Activated CD4-positive, alpha-beta T cell treated with anti-CD3 and anti-CD28 coated beads for 36 hours (primary cell): ENCODE measurements at regions not wholly inside any gene's neighbourhood (a gene's known extent, or its start where the extent isn't known, plus 50 kb on each side); places are given as distances from the start of the nearest gene placed in this dataset.
A peak's percentile ranks its signal among the peaks of the same experiment; 100 is the strongest.

ENCODE experiments used
- ATAC-seq: fragments of 200-7000 bp; cut with Tn5 transposase; one replicate; pipeline ENCODE4 v1.10.0; 2021; ENCODE audit warnings: mild to moderate bottlenecking, moderate library complexity
- CTCF ChIA-PET: fragments of 350-600 bp; sonication (Branson Sonifier 250); formaldehyde crosslinking; loops from one replicate; lab custom pipeline; 2021; ENCODE audit warnings: antibody characterized with exemption; lab: Charles Lee
- POLR2A ChIA-PET: fragments of 350-600 bp; sonication (Branson Sonifier 250); formaldehyde crosslinking; loops from one replicate; lab custom pipeline; 2021; ENCODE audit warnings: antibody characterized with exemption, inconsistent platforms; lab: Charles Lee
- DNase-seq: peaks from one replicate; pipeline ENCODE4 v3.0.0-alpha.2; 2020
- H3K27ac Mint-ChIP-seq: one replicate; pipeline ENCODE4 v1.8.0; 2021; ENCODE audit warnings: mixed read lengths
- H3K27me3 Mint-ChIP-seq: one replicate; pipeline ENCODE4 v1.8.0; 2021; ENCODE audit warnings: mixed read lengths
- H3K36me3 Mint-ChIP-seq: one replicate; pipeline ENCODE4 v1.8.0; 2021; ENCODE audit warnings: low read depth, mixed read lengths
- H3K4me1 Mint-ChIP-seq: one replicate; pipeline ENCODE4 v1.8.0; 2021; ENCODE audit warnings: mixed read lengths
- H3K4me3 Mint-ChIP-seq: one replicate; pipeline ENCODE4 v1.8.0; 2021; ENCODE audit warnings: mild to moderate bottlenecking, moderate library complexity, mixed read lengths
- H3K9me3 Mint-ChIP-seq: one replicate; pipeline ENCODE4 v1.8.0; 2021; ENCODE audit warnings: low read depth, mixed read lengths
- intact Hi-C, 2 experiments: fragments of 100-400 bp; cut with DNase I in 1 of 2; cut with micrococcal nuclease in 1 of 2; formaldehyde crosslinking; loops; one replicate each; pipeline versions ENCODE4 v1.14.2 to v1.15.1; 2022 to 2024; cut with DNase I, micrococcal nuclease

GRCh38 chr4:124334119-124334518, 378.4 kb downstream of the ANKRD50 start:
- Mint-ChIP-seq H3K36me3 (no peaks in the 10 kb centered on the region), H3K27ac (no peak overlapping the region), H3K4me1 (no peaks in the 10 kb centered on the region), H3K9me3 (no peaks in the 10 kb centered on the region), H3K4me3 (no peak overlapping the region), H3K27me3 (no peaks in the 10 kb centered on the region)
- ATAC-seq: no peak
- ChIA-PET POLR2A (no interaction called here), CTCF (interaction anchor here (1.1 to 3.1 kb wide), 5 partner anchors 10 to 949 kb away, joined by 3 to 19 read pairs (median 4); no protein-coding TSS in a partner anchor)
- intact Hi-C loops: loop anchor here (1.0 to 2.0 kb wide), 2 partner anchors 949 kb away; no protein-coding TSS in a partner anchor
- peak; percentile 8 for DNase-seq

- POLR2A ChIA-PET: no interaction called here
- no peaks in the 10 kb centered on the region for H3K4me1 Mint-ChIP-seq
- H3K4me3 Mint-ChIP-seq: no peak overlapping the region
- DNase-seq (no peak), ATAC-seq (no peak)
- peaks cover 3% of the 10 kb centered on the region for H3K27me3 Mint-ChIP-seq
- H3K27ac Mint-ChIP-seq: no peak overlapping the region
- H3K36me3 Mint-ChIP-seq: no peaks in the 10 kb centered on the region
- intact Hi-C loops: no loop called here
- no peaks in the 10 kb centered on the region for H3K9me3 Mint-ChIP-seq
- CTCF ChIA-PET: no interaction called here
These were observed 374.7 kb downstream of the ANKRD50 start for GRCh38 chr4:124337874-124338273.

- CTCF ChIA-PET: interaction anchor here (1.2 kb wide), 1 partner anchor 21 kb away, joined by 4 read pairs; no protein-coding TSS in a partner anchor
- ATAC-seq (no peak), DNase-seq (no peak)
- Mint-ChIP-seq H3K36me3 (no peaks in the 10 kb centered on the region), H3K27me3 (peaks cover 7% of the 10 kb centered on the region), H3K9me3 (no peaks in the 10 kb centered on the region), H3K27ac (no peak overlapping the region), H3K4me1 (no peaks in the 10 kb centered on the region), H3K4me3 (no peak overlapping the region)
- POLR2A ChIA-PET: no interaction called here
- intact Hi-C loops: no loop called here
These were observed 368.8 kb downstream of the ANKRD50 start for GRCh38 chr4:124343661-124344171.

- no peak for ATAC-seq
- Mint-ChIP-seq H3K36me3 (no peaks in the 10 kb centered on the region), H3K4me1 (no peaks in the 10 kb centered on the region)
These were observed 339.6 kb downstream of the ANKRD50 start for GRCh38 chr4:124372916-124373315.

GRCh38 chr4:124386163-124386562, 326.4 kb downstream of the ANKRD50 start:
- H3K27me3 Mint-ChIP-seq: no peaks in the 10 kb centered on the region
- H3K27ac Mint-ChIP-seq: no peak overlapping the region
- ATAC-seq (no peak), DNase-seq (no peak)
- ChIA-PET POLR2A (no interaction called here), CTCF (no interaction called here)
- H3K9me3 Mint-ChIP-seq: no peaks in the 10 kb centered on the region
- H3K36me3 Mint-ChIP-seq: no peaks in the 10 kb centered on the region
- no peak overlapping the region for H3K4me3 Mint-ChIP-seq
- no peaks in the 10 kb centered on the region for H3K4me1 Mint-ChIP-seq
- intact Hi-C loops: no loop called here

More at GRCh38 chr4:124372916-124373315, 339.6 kb downstream of the ANKRD50 start:
- Mint-ChIP-seq H3K9me3 (peaks cover 12% of the 10 kb centered on the region), H3K27me3 (no peaks in the 10 kb centered on the region), H3K27ac (no peak overlapping the region), H3K4me3 (no peak overlapping the region)
- no peak for DNase-seq
- intact Hi-C loops: no loop called here
- POLR2A ChIA-PET: no interaction called here
- CTCF ChIA-PET: interaction anchor here (0.6 kb wide), 1 partner anchor 87 kb away, joined by 3 read pairs; no protein-coding TSS in a partner anchor

- DNase-seq (no peak), ATAC-seq (no peak)
- H3K27ac Mint-ChIP-seq: no peak overlapping the region
- ChIA-PET CTCF (no interaction called here), POLR2A (no interaction called here)
- H3K4me3 Mint-ChIP-seq: no peak overlapping the region
- H3K9me3 Mint-ChIP-seq: no peaks in the 10 kb centered on the region
- no peaks in the 10 kb centered on the region for H3K36me3 Mint-ChIP-seq
- no peaks in the 10 kb centered on the region for H3K27me3 Mint-ChIP-seq
- intact Hi-C loops: no loop called here
- H3K4me1 Mint-ChIP-seq: no peaks in the 10 kb centered on the region
These were observed 325.9 kb downstream of the ANKRD50 start for GRCh38 chr4:124386648-124387047.

GRCh38 chr4:124389591-124389990, 322.9 kb downstream of the ANKRD50 start:
- Mint-ChIP-seq H3K36me3 (no peaks in the 10 kb centered on the region), H3K4me1 (no peaks in the 10 kb centered on the region), H3K27ac (no peak overlapping the region), H3K4me3 (no peak overlapping the region), H3K9me3 (no peaks in the 10 kb centered on the region), H3K27me3 (no peaks in the 10 kb centered on the region)
- ChIA-PET POLR2A (no interaction called here), CTCF (no interaction called here)
- ATAC-seq: no peak
- no peak for DNase-seq
- intact Hi-C loops: no loop called here

GRCh38 chr4:124390861-124391260, 321.7 kb downstream of the ANKRD50 start:
- H3K27ac Mint-ChIP-seq: no peak overlapping the region
- POLR2A ChIA-PET: no interaction called here
- CTCF ChIA-PET: no interaction called here
- no peak for ATAC-seq
- no peaks in the 10 kb centered on the region for H3K27me3 Mint-ChIP-seq
- intact Hi-C loops: no loop called here
- no peaks in the 10 kb centered on the region for H3K4me1 Mint-ChIP-seq
- H3K9me3 Mint-ChIP-seq: no peaks in the 10 kb centered on the region
- H3K36me3 Mint-ChIP-seq: no peaks in the 10 kb centered on the region
- no peak for DNase-seq
- no peak overlapping the region for H3K4me3 Mint-ChIP-seq

- no peak overlapping the region for H3K27ac Mint-ChIP-seq
These were observed 316.2 kb downstream of the ANKRD50 start for GRCh38 chr4:124396333-124396732.

GRCh38 chr4:124401606-124402005, 310.9 kb downstream of the ANKRD50 start:
- intact Hi-C loops: no loop called here
- ATAC-seq (no peak), DNase-seq (no peak)
- Mint-ChIP-seq H3K9me3 (no peaks in the 10 kb centered on the region), H3K27ac (no peak overlapping the region), H3K27me3 (no peaks in the 10 kb centered on the region), H3K4me3 (no peak overlapping the region), H3K4me1 (no peaks in the 10 kb centered on the region), H3K36me3 (no peaks in the 10 kb centered on the region)
- POLR2A ChIA-PET: no interaction called here
- CTCF ChIA-PET: no interaction called here

More at GRCh38 chr4:124396333-124396732, 316.2 kb downstream of the ANKRD50 start:
- intact Hi-C loops: no loop called here
- ChIA-PET CTCF (no interaction called here), POLR2A (no interaction called here)
- DNase-seq (no peak), ATAC-seq (no peak)
- Mint-ChIP-seq H3K4me1 (no peaks in the 10 kb centered on the region), H3K4me3 (no peak overlapping the region), H3K36me3 (no peaks in the 10 kb centered on the region), H3K27me3 (no peaks in the 10 kb centered on the region), H3K9me3 (no peaks in the 10 kb centered on the region)

- no peak for DNase-seq
- Mint-ChIP-seq H3K9me3 (no peaks in the 10 kb centered on the region), H3K4me3 (no peak overlapping the region), H3K4me1 (no peaks in the 10 kb centered on the region), H3K27me3 (no peaks in the 10 kb centered on the region), H3K27ac (no peak overlapping the region), H3K36me3 (no peaks in the 10 kb centered on the region)
- ATAC-seq: no peak
- intact Hi-C loops: no loop called here
- ChIA-PET CTCF (no interaction called here), POLR2A (no interaction called here)
These were observed 303.5 kb downstream of the ANKRD50 start for GRCh38 chr4:124409044-124409443.

GRCh38 chr4:124414276-124415040, 298.1 kb downstream of the ANKRD50 start:
- Mint-ChIP-seq H3K4me3 (no peak overlapping the region), H3K36me3 (no peaks in the 10 kb centered on the region), H3K27me3 (no peaks in the 10 kb centered on the region), H3K27ac (no peak overlapping the region), H3K4me1 (no peaks in the 10 kb centered on the region), H3K9me3 (no peaks in the 10 kb centered on the region)
- POLR2A ChIA-PET: no interaction called here
- intact Hi-C loops: no loop called here
- ATAC-seq (no peak), DNase-seq (no peak)
- CTCF ChIA-PET: no interaction called here
